ENCODE measurements at regions not wholly inside any gene's neighbourhood (a gene's known extent, or its start where the extent isn't known, plus 50 kb on each side); places are given as distances from the start of the nearest gene placed in this dataset.

DNA sequence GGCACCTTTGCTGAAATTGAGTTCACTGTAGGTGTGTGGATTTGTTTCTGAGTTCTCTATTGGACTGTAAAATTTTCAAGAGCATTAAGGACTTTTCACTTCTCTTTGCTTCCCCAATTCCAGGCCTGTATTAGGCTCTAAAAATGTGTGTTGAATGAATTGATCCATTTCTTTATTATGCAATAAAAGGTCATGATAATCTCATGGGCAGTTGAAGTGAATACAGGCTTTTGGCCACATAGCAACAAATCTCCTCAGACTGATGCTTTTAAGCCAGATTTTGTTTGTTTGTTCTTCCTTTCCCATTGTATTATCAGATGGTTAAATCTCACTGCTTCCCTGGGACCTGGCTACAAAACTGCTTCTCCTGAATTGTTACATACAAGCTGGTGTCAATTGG, 258.0 kb upstream of the FAR2 start:
- DNase-seq: no peak
- no peaks in the 10 kb centered on the region for H3K4me1 ChIP-seq (ENCODE audit: control insufficient read depth, insufficient read depth, low read length)
- H3K4me3 ChIP-seq (ENCODE audit: low read length): no peak overlapping the region
- H3K36me3 ChIP-seq (ENCODE audit: control insufficient read depth, insufficient read depth, low read length): no peaks in the 10 kb centered on the region
- no peak overlapping the region for H3K27ac ChIP-seq (ENCODE audit: low read length)
- no peaks in the 10 kb centered on the region for H3K27me3 ChIP-seq (ENCODE audit: control insufficient read depth, insufficient read depth, low read length)
- H3K9me3 ChIP-seq (ENCODE audit: control insufficient read depth, low read depth, low read length): no peaks in the 10 kb centered on the region

DNA sequence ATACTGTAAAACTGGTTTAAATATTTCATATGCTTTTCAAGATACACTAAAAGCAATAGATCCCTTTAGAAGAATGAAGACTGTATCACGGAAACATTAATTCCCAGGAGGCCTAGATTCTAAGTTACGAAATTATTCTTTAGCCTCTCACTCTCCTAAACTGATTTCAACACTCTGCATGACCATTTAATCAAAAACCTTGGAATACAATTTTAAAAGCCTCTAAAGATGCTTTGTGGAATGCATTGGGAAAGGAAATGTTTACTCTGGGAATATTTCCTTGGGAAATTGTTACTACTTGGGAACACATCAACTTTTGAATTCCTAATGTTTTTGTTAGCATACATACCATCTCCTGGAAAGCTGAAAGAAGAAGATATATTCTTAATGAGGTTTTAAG, 255.7 kb upstream of the FAR2 start:
- WGBS (ENCODE audit: insufficient coverage, low lambda C conversion rate): no CpG with 5 or more reads among the region's 2 CpGs
- H3K27me3 ChIP-seq (ENCODE audit: control insufficient read depth, insufficient read depth, low read length): no peaks in the 10 kb centered on the region
- DNase-seq: no peak
- H3K9me3 ChIP-seq (ENCODE audit: control insufficient read depth, low read depth, low read length): no peaks in the 10 kb centered on the region
- no peaks in the 10 kb centered on the region for H3K36me3 ChIP-seq (ENCODE audit: control insufficient read depth, insufficient read depth, low read length)
- no peak overlapping the region for H3K4me3 ChIP-seq (ENCODE audit: low read length)
- no peaks in the 10 kb centered on the region for H3K4me1 ChIP-seq (ENCODE audit: control insufficient read depth, insufficient read depth, low read length)
- no peak overlapping the region for H3K27ac ChIP-seq (ENCODE audit: low read length)

DNA sequence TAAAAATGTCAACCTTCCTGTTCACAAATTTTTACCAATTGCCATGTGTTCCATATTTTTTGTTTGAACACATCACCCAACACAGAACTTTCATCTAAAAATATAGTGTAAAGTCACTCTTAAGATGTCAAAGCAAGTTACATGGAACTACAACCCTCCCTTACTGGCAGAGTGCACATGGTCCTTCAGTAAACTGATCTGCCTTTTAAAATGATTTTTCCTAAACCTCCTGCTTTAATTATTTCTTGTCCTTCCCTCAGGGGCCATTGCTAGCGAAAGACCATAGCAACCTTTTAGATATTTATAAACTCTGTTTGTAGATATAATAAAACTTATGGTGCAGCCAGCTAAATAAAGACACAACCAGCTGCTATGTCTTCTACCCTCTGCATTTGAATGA, 255.2 kb upstream of the FAR2 start:
- WGBS (ENCODE audit: insufficient coverage, low lambda C conversion rate): 100% methylated on average over 1 of the region's 1 CpG
- H3K27ac ChIP-seq (ENCODE audit: low read length): no peak overlapping the region
- no peaks in the 10 kb centered on the region for H3K9me3 ChIP-seq (ENCODE audit: control insufficient read depth, low read depth, low read length)

DNA sequence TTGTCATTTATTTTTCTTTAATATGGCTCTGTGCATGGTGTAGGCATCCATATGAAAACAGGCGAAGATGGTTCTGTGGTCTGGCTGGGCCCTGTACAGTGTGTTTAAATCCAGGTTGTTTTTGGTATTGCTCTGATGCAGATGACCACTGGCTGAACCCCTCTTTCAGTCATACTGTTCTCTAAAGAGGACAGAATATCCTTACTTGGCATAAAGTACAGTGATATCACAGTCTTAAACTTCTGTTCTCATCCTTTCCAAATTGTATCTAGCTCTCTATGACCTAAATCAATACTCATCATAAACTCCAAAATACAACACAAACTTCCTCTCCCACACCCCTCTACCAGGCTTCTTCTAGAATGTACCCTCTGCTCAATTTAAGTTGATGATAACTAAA, 252.7 kb upstream of the FAR2 start:
- no peak overlapping the region for H3K4me3 ChIP-seq (ENCODE audit: low read length)
- no peaks in the 10 kb centered on the region for H3K36me3 ChIP-seq (ENCODE audit: control insufficient read depth, insufficient read depth, low read length)
- no peaks in the 10 kb centered on the region for H3K27me3 ChIP-seq (ENCODE audit: control insufficient read depth, insufficient read depth, low read length)
- WGBS (ENCODE audit: insufficient coverage, low lambda C conversion rate): no CpG with 5 or more reads among the region's 1 CpG
- DNase-seq: no peak
- no peaks in the 10 kb centered on the region for H3K4me1 ChIP-seq (ENCODE audit: control insufficient read depth, insufficient read depth, low read length)
- no peak overlapping the region for H3K27ac ChIP-seq (ENCODE audit: low read length)
- H3K9me3 ChIP-seq (ENCODE audit: control insufficient read depth, low read depth, low read length): peaks cover 5% of the 10 kb centered on the region

More for the DNA sequence above, 255.2 kb upstream of the FAR2 start:
- no peaks in the 10 kb centered on the region for H3K27me3 ChIP-seq (ENCODE audit: control insufficient read depth, insufficient read depth, low read length)
- no peaks in the 10 kb centered on the region for H3K36me3 ChIP-seq (ENCODE audit: control insufficient read depth, insufficient read depth, low read length)
- no peak overlapping the region for H3K4me3 ChIP-seq (ENCODE audit: low read length)
- DNase-seq: no peak
- no peaks in the 10 kb centered on the region for H3K4me1 ChIP-seq (ENCODE audit: control insufficient read depth, insufficient read depth, low read length)

DNA sequence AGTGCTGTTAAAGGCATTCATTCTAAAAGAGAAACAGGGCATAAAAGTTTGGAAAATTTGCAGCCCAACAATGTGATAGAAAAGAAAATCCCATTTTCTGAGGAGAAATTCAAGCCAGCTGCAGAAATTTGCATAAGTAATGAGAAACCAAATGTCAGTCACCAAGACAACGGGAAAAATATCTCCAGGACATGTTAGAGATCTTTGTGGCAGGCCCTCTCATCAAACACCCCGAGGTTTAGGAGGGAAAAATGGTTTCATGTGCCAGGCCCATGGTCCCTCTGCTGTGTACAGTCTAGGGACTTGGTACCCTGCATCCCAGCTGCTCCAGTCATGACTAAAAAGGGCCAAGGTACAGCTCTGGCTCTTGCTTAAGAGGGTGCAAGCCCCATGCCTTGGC, 251.0 kb upstream of the FAR2 start:
- peaks cover 9% of the 10 kb centered on the region for H3K9me3 ChIP-seq (ENCODE audit: control insufficient read depth, low read depth, low read length)
- H3K4me1 ChIP-seq (ENCODE audit: control insufficient read depth, insufficient read depth, low read length): no peaks in the 10 kb centered on the region
- H3K27ac ChIP-seq (ENCODE audit: low read length): no peak overlapping the region
- no peak overlapping the region for H3K4me3 ChIP-seq (ENCODE audit: low read length)
- H3K27me3 ChIP-seq (ENCODE audit: control insufficient read depth, insufficient read depth, low read length): no peaks in the 10 kb centered on the region
- no CpG with 5 or more reads among the region's 2 CpGs for WGBS (ENCODE audit: insufficient coverage, low lambda C conversion rate)
- DNase-seq: no peak
- H3K36me3 ChIP-seq (ENCODE audit: control insufficient read depth, insufficient read depth, low read length): no peaks in the 10 kb centered on the region

DNA sequence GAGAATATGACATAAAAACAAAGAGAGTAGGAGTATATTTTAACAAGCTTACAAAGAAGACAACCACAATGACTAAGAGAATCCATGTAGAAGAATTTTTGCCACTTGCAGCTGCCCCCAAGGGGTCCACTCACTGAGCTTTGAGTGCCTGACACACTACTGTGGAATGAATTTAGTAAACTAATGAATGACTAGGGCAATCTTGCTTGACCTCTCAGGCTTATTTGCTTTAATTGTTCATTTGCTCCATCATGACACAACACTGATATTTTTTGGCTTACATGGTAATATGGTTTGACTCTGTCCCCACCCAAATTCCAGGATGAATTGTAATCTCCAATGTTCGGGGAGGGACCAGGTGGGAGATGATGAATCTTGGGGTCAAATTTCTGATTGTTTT, 249.1 kb upstream of the FAR2 start:
- Histone ChIP-seq H3K9me3 (ENCODE audit: control insufficient read depth, low read depth, low read length) (peaks cover 9% of the 10 kb centered on the region), H3K27me3 (ENCODE audit: control insufficient read depth, insufficient read depth, low read length) (no peaks in the 10 kb centered on the region), H3K4me1 (ENCODE audit: control insufficient read depth, insufficient read depth, low read length) (no peaks in the 10 kb centered on the region), H3K27ac (ENCODE audit: low read length) (no peak overlapping the region), H3K4me3 (ENCODE audit: low read length) (no peak overlapping the region), H3K36me3 (ENCODE audit: control insufficient read depth, insufficient read depth, low read length) (no peaks in the 10 kb centered on the region)
- no CpG with 5 or more reads among the region's 1 CpG for whole genome bisulfite sequencing (ENCODE audit: insufficient coverage, low lambda C conversion rate)
- no peak for DNase-seq

DNA sequence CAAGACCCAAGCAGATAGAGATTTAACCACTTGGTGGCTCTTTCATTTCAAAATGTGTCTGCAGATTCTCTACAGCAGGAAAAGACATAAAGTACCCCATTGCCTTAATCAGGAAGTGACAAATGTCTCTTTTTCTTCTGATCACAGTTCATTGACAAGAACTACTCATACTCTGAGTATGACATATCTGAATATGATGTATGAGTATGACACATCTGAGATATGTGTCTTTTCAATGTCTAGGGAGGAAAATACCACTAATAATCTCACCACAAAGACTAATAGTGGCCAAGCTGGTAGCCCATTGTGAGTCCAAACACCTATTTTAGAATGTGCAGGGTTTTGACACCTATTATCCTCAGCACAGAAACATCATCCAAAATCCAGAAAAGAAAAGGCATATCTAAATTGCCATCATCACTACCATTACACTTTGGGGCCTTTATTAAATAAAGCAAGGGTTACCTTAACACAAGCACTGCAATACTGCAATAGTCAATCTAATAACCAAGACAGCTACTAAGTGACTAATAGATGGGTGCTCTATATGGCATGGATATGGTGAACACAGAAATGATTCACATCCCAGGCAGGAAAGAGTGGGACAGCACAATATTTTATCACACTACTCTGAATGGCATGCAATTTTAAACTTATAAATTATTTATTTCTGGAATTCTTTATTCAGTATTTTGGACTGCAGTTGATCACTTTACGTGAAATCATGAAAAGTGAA, 243.7 kb upstream of the FAR2 start:
- no peaks in the 10 kb centered on the region for H3K36me3 ChIP-seq (ENCODE audit: control insufficient read depth, insufficient read depth, low read length)
- no peaks in the 10 kb centered on the region for H3K27me3 ChIP-seq (ENCODE audit: control insufficient read depth, insufficient read depth, low read length)
- H3K27ac ChIP-seq (ENCODE audit: low read length): no peak overlapping the region
- H3K4me3 ChIP-seq (ENCODE audit: low read length): no peak overlapping the region
- H3K9me3 ChIP-seq (ENCODE audit: control insufficient read depth, low read depth, low read length): peaks cover 9% of the 10 kb centered on the region
- DNase-seq: no peak
- 89% methylated on average over 1 of the region's 1 CpG for WGBS (ENCODE audit: insufficient coverage, low lambda C conversion rate)
- H3K4me1 ChIP-seq (ENCODE audit: control insufficient read depth, insufficient read depth, low read length): no peaks in the 10 kb centered on the region

DNA sequence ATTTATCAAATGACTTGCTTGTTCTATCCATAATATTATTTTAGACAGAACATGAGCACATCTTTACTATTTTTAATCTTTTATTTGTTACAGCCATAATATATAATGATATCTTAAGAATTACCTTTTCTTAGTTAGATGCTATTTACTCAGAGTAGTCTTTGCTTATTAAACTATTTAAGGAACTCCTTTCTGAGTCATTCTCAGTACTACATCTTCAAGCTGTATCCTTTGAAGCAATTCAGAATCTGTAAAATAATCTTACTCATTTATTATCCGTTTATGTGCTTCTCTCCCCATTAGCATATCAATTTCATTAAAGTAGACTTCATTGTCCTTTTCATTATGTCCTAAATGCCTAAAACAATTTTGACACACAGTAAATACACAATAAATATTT, 240.4 kb upstream of the FAR2 start:
- H3K4me3 ChIP-seq (ENCODE audit: low read length): no peak overlapping the region
- WGBS (ENCODE audit: insufficient coverage, low lambda C conversion rate): 89% methylated on average over 1 of the region's 1 CpG
- H3K27ac ChIP-seq (ENCODE audit: low read length): no peak overlapping the region
- no peaks in the 10 kb centered on the region for H3K4me1 ChIP-seq (ENCODE audit: control insufficient read depth, insufficient read depth, low read length)
- DNase-seq: no peak
- peaks cover 6% of the 10 kb centered on the region for H3K9me3 ChIP-seq (ENCODE audit: control insufficient read depth, low read depth, low read length)
- H3K27me3 ChIP-seq (ENCODE audit: control insufficient read depth, insufficient read depth, low read length): no peaks in the 10 kb centered on the region
- no peaks in the 10 kb centered on the region for H3K36me3 ChIP-seq (ENCODE audit: control insufficient read depth, insufficient read depth, low read length)

DNA sequence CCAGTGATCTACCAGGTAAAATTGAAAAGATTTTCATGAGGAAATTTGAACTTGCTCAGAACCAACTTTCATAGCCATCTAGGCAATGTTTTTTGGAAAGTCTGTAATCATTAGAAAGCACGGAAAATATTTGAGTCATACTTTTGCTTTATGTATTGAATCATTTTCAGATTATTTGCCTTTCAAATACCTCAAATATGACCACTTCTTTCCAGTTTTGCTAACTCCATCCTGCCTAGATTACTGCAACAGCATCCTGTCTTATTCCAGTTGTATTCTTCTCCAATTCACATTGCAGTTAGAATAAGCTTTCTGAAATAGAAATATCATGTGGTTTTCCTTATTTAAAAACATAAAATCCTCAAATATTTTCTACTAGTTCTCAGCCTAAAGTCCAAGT, 239.8 kb upstream of the FAR2 start:
- 100% methylated on average over 1 of the region's 1 CpG for WGBS (ENCODE audit: insufficient coverage, low lambda C conversion rate)
- no peak for DNase-seq

DNA sequence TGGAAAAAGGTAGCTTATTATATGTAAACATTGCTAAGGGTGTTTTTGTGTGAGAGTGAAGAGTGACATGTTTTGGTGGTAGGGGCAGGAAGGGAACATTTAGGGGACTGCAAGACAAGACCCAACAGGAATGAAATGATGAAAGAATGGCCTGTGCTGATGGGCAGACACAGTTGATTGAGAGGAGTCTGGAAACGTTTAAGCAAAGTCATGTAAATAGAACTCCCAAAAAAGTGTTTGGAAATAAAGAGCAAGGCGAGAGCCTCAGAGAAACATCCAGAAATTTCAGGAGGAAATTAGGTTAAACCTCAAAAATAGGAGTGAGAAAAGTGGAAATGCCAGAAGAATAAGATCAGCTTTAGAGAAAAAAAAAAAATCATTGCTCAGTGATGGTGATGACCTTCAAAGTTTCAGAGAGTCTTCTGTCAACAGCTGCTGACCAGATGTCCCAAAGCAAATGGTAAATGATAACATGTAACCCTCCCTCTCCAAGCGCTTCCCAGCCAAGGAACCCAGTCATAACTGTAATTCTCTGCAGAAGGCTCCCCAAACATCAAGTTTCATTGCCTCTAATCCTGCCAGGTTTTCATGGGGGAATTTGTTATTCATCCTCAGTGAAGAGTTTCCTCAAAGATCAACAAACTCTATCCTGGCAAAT, 223.2 kb upstream of the FAR2 start:
- H3K4me3 ChIP-seq (ENCODE audit: low read length): no peak overlapping the region
- no peaks in the 10 kb centered on the region for H3K4me1 ChIP-seq (ENCODE audit: control insufficient read depth, insufficient read depth, low read length)
- H3K27ac ChIP-seq (ENCODE audit: low read length): no peak overlapping the region
- no peak for DNase-seq
- peaks cover 3% of the 10 kb centered on the region for H3K9me3 ChIP-seq (ENCODE audit: control insufficient read depth, low read depth, low read length)
- WGBS (ENCODE audit: insufficient coverage, low lambda C conversion rate): 70% methylated on average over 2 of the region's 3 CpGs
- no peaks in the 10 kb centered on the region for H3K27me3 ChIP-seq (ENCODE audit: control insufficient read depth, insufficient read depth, low read length)
- no peaks in the 10 kb centered on the region for H3K36me3 ChIP-seq (ENCODE audit: control insufficient read depth, insufficient read depth, low read length)

More for the DNA sequence above, 239.8 kb upstream of the FAR2 start:
- H3K27ac ChIP-seq (ENCODE audit: low read length): no peak overlapping the region
- H3K9me3 ChIP-seq (ENCODE audit: control insufficient read depth, low read depth, low read length): peaks cover 6% of the 10 kb centered on the region
- no peaks in the 10 kb centered on the region for H3K36me3 ChIP-seq (ENCODE audit: control insufficient read depth, insufficient read depth, low read length)
- H3K4me3 ChIP-seq (ENCODE audit: low read length): no peak overlapping the region
- H3K4me1 ChIP-seq (ENCODE audit: control insufficient read depth, insufficient read depth, low read length): no peaks in the 10 kb centered on the region
- H3K27me3 ChIP-seq (ENCODE audit: control insufficient read depth, insufficient read depth, low read length): no peaks in the 10 kb centered on the region

DNA sequence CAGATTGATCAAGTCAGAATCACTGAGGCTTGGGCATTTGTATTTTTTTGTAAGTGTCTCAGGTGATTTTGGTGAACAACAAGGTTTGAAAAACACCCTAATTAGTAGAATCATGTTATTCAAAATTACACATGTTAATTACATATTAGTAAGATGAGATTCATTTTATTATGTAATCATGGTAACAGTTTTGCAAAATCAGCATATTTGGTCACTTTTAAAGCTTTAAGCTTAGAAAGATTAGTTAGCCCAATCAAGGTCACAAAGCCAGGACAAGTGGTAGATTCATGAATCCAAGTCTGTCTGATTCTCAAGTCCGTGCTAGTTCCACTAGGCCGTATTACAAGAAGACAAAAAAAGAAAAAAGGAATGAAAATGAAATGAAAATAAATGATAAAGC, 218.4 kb upstream of the FAR2 start:
- H3K27me3 ChIP-seq (ENCODE audit: control insufficient read depth, insufficient read depth, low read length): no peaks in the 10 kb centered on the region
- no peaks in the 10 kb centered on the region for H3K36me3 ChIP-seq (ENCODE audit: control insufficient read depth, insufficient read depth, low read length)
- WGBS (ENCODE audit: insufficient coverage, low lambda C conversion rate): 94% methylated on average over 2 of the region's 2 CpGs
- no peak overlapping the region for H3K4me3 ChIP-seq (ENCODE audit: low read length)
- DNase-seq: no peak
- no peak overlapping the region for H3K27ac ChIP-seq (ENCODE audit: low read length)
- H3K4me1 ChIP-seq (ENCODE audit: control insufficient read depth, insufficient read depth, low read length): no peaks in the 10 kb centered on the region
- H3K9me3 ChIP-seq (ENCODE audit: control insufficient read depth, low read depth, low read length): no peaks in the 10 kb centered on the region

Measured in large intestine (tissue), 3 donors.